HG02678 (cell line): ENCODE measurements at regions not wholly inside any gene's neighbourhood (a gene's known extent, or its start where the extent isn't known, plus 50 kb on each side); places are given as distances from the start of the nearest gene placed in this dataset.
"Not testable (repeated sequence)": the region's sequence is repeated elsewhere in the genome, so short reads cannot be mapped to it uniquely, and the experiment has no call there.

ENCODE experiments used
- ATAC-seq: cut with Tn5 transposase; IDR thresholded peaks from one replicate; pipeline ENCODE4 v1.9.1; 2021; ENCODE audit warnings: mild to moderate bottlenecking, moderate library complexity; ENCODE audit not compliant: unreplicated experiment

DNA sequence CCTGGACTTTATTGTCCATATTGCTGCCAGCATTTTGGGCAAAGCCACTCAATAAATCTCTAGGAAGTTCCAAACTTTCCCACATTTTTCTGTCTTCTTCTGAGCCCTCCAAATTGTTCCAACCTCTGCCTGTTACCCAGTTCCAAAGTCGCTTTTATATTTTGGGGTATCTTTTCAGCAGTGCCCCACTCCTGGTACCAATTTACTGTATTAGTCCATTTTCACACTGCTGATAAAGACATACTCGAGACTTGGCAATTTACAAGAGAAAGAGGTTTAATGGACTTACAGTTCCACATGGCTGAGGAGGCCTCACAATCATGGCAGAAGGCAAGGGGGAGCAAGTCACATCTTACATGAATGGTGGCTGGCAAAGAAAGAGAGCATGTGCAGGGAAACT is 53.4 kb downstream of the AHSP start:
- not testable (repeated sequence) for ATAC-seq

DNA sequence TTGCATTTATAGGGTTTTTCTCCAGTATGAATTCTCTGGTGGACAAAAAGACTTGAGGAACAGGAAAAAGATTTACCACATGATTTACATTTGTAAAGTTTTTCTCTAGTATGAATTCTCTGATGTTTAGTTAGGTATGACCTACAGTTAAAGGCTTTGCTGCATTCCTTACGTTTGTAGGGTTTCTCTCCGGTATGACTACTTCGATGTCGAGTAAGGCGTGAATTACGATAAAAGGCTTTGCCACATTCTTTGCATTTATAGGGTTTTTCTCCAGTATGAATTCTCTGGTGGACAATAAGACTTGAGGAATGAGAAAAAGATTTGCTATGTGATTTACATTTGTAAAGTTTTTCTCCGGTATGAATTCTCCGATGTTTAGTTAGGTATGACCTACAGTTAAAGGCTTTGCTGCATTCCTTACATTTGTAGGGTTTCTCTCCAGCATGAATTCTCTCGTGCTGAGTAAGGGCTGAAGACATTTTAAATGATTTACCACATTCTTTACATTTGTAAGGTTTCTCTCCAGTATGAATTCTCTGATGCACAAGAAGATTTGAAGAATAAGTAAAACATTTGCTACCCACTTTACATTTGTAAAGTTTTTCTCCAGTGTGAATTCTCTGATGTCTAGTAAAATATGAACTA is 74.2 kb downstream of the AHSP start:
- not testable (repeated sequence) for ATAC-seq

DNA sequence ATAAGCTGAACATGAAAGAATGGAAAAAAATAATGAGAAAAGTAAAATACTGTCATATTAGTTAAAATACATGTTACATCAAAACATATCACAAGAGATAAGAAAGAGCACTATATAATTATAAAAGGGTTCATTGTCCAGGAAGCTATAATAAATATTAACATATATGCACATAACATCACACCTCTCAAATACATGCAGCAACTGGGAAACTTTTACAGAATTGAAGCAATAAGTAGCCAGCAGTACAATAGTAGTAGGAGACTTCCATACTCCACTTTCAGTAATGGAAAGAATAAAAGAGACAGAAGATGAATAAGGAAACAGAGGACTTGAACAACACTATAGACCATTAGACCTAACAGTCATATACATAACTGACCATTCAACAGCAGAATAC is 90.4 kb downstream of the AHSP start:
- ATAC-seq, result no peak

DNA sequence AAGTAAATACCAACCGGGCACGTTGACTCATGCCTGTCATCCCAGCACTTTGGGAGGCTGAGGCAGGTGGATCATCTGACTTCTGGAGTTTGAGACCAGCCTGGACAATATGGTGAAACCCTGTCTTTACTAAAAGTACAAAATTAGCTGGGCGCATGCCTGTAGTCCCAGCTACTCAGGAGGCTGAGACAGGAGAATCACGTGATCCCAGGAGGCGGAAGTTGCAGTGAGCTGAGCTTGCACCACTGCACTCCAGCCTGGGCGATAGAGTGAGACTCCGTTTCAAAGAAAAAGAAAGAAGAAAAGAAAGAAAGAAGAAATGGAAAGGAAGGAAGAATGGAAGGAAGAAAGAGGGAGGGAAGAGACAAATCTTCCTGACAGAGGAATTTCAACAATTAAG is 108.7 kb downstream of the AHSP start:
- no peak for ATAC-seq

DNA sequence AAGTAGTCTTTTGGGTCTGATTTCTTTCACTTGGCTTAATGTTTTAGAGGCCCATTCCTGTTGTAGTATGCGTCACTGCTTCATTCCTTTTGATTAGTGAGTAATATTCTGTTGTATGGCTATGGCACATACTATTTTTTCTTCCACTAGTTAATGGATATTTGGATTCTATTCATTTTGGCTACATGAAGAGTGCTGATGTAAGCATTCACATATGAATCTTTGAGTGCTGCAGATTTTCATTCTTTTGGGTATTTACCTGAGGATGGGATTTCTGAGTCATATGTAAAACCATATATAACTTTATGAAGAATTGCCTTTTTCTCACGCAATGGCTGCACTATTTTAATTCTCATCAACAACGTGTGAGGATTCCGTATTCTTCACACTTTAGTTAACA is 113.6 kb downstream of the AHSP start:
- no peak for ATAC-seq

DNA sequence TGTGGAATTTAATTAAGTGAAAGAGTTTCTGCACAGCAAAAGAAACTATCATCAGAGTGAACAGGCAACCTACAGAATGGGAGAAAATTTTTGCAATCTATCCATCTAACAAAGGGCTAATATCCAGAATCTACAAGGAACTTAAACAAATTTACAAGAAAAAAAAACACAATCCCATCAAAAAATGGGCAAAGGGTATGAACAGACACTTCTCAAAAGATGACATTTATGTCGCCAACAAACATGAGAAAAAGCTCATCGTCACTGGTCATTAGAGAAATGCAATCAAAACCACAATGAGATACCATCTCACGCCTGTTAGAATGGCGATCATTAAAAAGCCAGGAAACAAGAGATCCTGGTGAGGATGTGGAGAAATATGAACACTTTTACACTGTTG is 128.0 kb downstream of the AHSP start:
- not testable (repeated sequence) for ATAC-seq

DNA sequence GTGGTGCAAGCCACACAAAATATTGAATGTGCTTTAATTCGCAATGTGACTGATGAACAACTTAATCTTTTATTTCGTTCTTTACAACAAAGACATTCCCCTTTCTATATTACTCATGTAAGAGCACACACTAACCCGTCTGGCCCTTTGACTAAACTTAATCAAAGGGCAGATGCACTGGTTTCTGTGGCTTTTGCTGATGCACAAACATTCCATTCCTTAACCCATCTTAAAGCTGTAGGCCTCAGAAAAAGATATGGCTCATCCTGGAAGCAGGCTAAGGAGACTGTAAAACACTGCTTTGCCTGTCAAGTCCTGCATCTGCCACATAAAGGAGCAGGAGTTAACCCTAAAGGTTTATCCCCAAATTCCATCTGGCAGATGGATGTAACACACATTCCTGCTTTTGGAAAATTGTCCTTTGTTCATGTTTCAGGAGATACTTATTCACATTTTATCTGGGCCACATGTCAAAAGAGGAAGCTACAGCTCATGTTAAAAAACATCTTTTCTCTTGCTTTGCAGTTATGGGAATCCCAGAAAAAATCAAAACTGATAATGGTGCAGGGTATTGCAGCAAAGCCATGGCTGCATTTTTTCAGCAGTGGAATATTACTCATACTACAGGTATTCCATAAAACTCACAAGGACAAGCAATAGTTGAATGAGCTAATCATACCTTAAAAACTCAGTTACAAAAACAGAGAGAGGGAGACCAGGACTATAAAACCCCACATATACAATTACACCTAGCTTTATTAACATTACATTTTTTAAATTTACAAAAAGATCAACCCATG is 137.2 kb downstream of the AHSP start:
- no peak for ATAC-seq

DNA sequence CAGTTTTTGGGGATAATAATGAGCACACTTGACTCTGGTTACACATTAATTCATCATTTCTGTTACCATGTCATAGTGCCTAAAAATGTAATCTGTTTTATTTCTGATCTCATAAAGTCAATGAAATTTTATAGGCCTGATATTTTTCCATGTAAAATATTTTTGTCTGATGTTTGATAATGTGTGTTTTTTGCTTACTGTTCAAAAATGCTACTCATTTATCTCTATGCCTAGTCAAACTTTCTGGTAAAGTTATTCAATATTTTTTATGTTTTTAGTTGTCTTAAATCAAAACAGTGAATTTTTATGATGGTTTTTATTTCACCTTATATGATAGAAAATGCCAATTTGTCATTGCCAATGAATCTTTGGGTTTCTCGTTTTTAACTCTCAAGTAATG is 147.0 kb downstream of the AHSP start:
- no peak for ATAC-seq

DNA sequence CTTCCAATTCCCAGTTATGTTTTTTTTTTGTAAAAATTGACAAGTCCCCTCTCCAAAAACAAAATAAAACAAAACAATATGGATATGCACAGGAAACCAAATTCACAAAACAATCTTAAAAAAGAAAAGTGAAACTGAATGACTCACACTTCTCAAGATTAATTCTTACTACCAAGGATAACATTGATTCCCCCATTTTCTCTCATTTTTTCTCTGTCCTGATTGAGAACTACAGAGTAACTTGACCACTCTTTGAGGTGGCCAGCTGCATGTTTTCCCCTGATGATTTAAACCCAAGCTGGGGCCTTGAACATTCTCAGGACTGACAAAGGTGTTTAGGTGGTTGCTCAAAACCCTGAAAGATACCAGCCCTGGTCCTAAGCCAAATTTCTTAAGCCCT is 149.0 kb downstream of the AHSP start:
- ATAC-seq, result no peak

DNA sequence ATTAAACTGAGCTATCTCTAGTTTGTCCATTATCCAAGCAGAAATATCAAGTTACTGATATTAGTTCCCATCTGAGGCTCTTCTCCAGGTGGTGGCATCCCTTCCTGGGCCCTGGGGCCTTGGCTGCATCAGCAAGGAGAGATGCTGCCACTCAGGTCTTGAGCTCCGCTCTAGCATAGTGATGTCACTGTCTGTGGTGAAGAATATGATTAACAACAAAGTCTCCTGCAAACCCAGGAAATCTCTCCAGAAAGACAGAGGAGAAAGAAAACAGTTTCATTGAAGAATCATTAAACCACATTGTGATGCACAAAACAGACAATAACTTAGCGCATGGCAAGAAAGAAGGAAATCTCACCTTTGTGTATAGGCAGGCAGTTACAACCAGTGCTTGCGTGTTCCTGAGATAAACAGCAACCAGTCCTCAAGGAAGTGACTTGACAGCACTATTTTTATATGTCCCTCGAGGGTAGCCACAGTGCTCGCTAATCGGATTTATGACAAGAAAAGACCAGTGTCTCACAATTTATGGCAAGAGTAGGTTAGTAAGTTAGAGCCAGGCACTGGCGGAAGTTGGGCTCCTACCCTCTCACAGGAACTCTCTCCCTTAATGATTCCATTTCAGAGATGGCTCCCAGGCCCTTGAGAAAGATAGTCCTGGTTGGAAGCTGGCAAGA is 151.1 kb downstream of the AHSP start:
- ATAC-seq, result no peak

DNA sequence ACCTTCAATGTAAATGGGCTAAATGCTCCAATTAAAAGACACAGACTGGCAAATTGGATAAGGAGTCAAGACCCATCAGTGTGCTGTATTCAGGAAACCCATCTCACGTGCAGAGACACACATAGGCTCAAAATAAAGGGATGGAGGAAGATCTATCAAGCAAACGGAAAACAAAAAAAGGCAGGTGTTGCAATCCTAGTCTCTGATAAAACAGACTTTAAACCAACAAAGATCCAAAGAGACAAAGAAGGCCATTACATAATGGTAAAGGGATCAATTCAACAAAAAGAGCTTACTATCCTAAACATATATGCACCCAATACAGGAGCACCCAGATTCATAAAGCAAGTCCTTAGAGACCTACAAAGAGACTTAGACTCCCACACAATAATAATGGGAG is 161.6 kb downstream of the AHSP start:
- not testable (repeated sequence) for ATAC-seq

DNA sequence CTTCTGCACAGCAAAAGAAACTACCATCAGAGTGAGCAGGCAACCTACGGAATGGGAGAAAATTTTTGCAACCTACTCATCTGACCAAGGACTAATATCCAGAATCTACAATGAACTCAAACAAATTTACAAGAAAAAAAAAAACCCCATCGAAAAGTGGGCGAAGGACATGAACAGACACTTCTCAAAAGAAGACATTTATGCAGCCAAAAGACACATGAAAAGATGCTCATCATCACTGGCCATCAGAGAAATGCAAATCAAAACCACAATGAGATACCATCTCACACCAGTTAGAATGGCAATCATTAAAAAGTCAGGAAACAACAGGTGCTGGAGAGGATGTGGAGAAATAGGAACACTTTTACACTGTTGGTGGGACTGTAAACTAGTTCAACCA is 164.6 kb downstream of the AHSP start:
- ATAC-seq, result not testable (repeated sequence)

DNA sequence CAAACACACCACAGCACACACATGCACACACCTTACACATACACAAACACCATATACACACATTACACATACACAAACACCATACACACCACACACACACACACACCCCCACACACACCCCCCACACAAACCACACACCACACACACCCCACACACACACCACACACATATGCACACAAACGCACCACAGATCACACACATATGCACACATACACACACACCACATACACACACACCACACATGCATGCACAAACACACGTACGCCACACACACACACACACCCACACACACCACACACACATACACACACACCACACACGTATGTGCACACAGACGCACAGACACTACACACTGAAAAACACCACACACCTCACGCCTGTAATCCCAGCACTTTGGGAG is 166.0 kb downstream of the AHSP start:
- no peak for ATAC-seq

DNA sequence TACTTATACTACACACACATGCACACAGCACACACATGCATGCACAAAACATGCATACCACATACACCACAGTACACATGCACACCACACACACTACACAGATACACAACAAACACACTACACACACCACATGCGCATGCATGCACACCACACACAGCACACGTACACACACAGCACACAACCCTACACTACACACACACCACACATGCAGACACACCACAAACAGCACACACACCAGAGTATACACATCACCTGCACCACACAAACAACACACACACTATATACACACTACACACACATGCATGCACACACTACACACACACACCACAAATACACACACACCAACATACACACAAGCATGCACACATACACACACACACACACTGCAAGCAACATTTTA is 166.8 kb downstream of the AHSP start:
- ATAC-seq, result no peak

DNA sequence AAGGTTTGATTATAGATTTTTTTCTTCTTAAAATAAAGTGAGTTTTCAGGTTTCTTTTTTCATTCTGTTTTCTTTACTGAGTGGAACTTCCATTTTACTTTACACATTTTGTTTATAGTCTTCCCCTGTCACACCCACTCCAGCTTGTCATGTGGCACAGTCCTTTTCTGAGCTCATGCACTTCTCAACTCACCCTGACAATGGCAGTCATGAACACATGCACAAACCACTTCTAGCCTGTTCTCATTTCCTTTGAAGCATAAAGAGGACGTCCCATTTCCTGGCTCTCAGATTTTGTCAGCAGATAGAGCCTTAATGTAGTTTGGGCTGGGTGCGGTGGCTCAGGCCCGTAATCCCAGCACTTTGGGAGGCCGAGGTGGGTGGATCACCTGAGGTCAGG is 168.0 kb downstream of the AHSP start:
- peak; percentile 30 for ATAC-seq

DNA sequence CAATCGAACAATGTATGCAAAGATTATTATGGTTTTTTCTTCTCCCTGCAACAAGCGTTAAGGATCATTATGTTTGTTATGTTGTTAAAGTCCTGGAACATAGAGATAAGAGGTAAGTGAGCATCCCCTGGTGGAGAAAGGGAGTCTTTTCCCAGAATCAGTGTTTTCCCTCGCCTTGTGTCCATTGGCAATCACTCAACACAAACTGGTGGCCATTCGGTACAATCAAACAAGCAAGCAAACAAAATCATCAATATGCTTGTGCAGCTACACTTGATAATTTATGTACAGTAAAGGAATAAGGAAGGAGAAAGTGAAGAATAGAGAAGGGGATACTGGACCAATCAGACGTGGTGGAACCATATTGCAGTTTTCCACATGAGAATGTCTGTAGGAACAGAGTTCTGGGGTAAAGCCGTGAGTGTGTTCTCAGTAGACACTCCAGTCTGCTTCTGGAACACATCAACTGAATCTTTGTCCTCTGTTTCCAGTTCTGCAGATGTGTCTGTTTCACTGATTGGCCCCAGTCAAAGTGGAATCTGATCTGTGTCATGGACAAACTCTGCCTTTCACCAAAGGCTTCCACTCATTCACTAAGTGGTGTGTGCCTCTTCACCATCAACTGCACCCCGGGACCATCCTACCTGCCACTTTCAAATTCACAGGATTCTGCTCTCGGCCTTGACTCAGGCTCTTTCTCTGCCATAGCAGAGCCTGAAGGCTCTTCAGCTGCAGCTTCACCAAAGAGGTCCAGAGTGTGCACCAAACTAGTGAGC is 169.5 kb downstream of the AHSP start:
- ATAC-seq, result no peak

DNA sequence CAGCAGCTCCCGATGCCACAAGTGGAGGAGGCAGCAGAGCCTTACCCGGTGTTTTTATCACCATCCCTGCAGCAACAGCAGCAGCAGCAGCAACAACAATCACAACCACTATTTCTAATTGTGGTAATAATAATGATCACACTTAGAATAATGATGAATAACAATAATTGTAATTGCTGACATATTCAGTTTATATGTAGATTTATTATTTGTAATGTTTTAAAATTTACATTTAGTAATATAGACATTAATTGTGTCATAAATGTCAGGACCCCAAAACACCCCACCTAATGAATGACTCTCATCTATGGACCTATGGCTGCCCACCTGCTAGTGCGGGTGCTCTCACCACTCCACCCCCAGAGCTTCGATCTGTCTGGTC is 170.0 kb downstream of the AHSP start:
- no peak for ATAC-seq

DNA sequence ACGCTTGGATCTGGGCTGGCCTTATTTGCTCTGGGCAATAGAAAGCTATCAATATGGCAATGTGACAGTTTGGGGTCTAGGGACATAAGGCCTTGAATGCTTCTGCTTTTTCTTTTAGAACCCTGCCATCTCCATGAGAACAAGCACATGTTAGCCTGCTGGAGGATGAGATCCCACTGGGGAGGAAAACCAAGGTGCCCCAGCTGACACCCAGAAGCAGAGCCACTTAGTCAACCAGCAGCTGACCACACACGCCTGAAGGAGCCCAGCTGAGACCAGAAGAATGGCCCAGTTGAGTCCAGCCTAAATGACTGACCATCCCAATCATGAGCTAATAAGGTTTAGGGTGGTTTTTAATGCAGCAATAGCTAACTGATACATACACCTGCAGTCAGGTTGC is 171.2 kb downstream of the AHSP start:
- no peak for ATAC-seq

DNA sequence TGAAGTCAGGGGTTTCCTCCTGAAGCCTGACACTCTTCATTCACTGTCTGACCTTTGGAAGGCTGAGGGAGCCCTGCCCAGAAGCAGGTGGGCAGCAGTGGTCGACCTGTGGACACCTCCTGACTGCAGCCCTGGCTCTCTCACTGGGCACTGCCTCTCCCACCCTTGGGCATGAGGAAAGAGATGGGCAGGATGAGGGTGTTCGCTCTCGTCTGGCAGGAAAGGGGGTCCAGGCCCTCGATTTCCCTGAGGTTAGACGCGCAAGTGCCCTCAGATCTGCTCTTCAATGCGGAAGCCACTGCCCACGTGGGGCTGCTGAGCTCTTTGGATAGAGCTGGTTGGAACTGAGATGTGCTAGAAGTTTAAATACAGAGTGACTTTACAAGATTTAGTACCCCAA is 171.9 kb downstream of the AHSP start:
- no peak for ATAC-seq

DNA sequence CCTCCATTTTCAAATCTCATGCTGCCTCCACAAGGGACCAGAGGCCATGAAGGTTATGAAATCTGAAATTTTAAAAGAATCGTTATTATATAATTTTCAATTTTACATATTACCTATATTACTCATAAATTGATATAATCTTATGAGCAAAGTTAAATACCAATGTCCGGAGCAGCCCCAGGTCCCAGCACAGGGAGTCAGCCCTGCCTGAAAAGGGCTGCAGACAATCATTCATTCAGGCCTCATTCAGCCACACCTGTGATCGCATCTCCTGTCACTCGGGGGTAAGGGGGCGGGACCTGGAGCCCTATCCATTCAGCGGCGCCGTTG is 172.5 kb downstream of the AHSP start:
- ATAC-seq, result peak; percentile 87

DNA sequence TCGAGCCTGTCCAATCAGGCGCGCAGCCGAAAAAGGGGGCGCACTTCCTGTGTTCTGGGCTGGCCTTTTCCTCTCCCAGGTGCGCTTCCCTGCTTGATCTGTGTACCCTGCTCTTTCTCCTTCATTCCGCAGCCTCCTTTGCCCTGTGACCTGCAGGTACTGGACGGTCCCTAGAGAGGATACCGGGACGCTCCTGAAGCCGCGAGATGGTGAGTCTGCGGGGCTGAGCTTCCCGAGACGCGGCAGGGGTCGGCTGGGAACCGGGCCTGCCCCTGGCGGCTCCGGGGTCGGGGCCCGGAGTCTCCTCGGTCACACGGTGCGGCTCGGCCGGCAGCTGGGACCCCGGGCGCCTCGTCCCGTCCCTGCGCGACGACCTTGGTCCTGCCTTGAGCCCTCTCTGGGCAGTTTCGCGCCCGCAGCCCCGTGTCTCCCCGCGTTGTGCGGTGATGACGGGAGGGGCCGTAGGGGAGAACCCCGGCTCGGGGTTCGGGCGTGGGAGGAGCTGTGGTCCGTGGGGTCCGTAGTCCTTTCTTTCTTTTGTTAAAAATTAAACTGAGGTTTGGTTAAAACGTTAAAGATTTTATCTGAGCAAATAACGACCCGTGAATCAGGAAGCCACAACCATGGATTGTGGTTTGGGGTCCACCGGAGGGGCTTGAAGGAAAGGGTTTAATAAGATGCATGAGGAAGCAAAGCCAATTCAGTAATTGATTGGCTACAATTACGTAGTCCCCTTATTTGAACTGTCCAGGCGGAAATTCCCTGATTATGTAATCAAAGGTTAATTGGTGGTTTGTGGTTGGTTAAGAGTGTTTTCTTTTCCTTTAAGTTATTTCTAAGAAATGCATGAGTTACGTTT is 172.8 kb upstream of the ZNF267 start:
- peak; percentile 52 for ATAC-seq
